ENCODE measurements at regions not wholly inside any gene's neighbourhood (a gene's known extent, or its start where the extent isn't known, plus 50 kb on each side); places are given as distances from the start of the nearest gene placed in this dataset.

- no peak for DNase-seq (ENCODE audit: extremely low read depth, low read depth)
- TF ChIP-seq CTCF (IDR thresholded peaks at IDR 0.05; ENCODE audit: low read depth, low read length, missing control alignments) = no peak
- H3K4me3 ChIP-seq (replicated peaks; ENCODE audit: low read depth, low read length) = no peak overlapping the region
These were observed 207.5 kb downstream of the KIF26A start for GRCh38 chr14:104345621-104346462.

GRCh38 chr14:104346608-104347007 is 208.2 kb downstream of the KIF26A start:
- TF ChIP-seq CTCF (IDR thresholded peaks at IDR 0.05; ENCODE audit: low read depth, low read length, missing control alignments) = no peak
- H3K4me3 ChIP-seq (replicated peaks; ENCODE audit: low read depth, low read length) = no peak overlapping the region

GRCh38 chr14:104348741-104349140 is 210.4 kb downstream of the KIF26A start:
- TF ChIP-seq CTCF (IDR thresholded peaks at IDR 0.05; ENCODE audit: low read depth, low read length, missing control alignments) = no peak
- DNase-seq (ENCODE audit: extremely low read depth, low read depth) = no peak
- no peak overlapping the region for H3K4me3 ChIP-seq (replicated peaks; ENCODE audit: low read depth, low read length)

More at GRCh38 chr14:104346608-104347007, 208.2 kb downstream of the KIF26A start:
- no peak for DNase-seq (ENCODE audit: extremely low read depth, low read depth)

GRCh38 chr14:104349950-104350349 is 211.6 kb downstream of the KIF26A start:
- DNase-seq (ENCODE audit: extremely low read depth, low read depth) = no peak
- no peak overlapping the region for H3K4me3 ChIP-seq (replicated peaks; ENCODE audit: low read depth, low read length)
- TF ChIP-seq CTCF (IDR thresholded peaks at IDR 0.05; ENCODE audit: low read depth, low read length, missing control alignments) = no peak

- no peak for DNase-seq (ENCODE audit: extremely low read depth, low read depth)
These were observed 212.2 kb downstream of the KIF26A start for GRCh38 chr14:104350463-104351185.

More at GRCh38 chr14:104350463-104351185, 212.2 kb downstream of the KIF26A start:
- no peak for TF ChIP-seq CTCF (IDR thresholded peaks at IDR 0.05; ENCODE audit: low read depth, low read length, missing control alignments)
- no peak overlapping the region for H3K4me3 ChIP-seq (replicated peaks; ENCODE audit: low read depth, low read length)
